Adipocyte (in vitro differentiated cells): ENCODE measurements at regions not wholly inside any gene's neighbourhood (a gene's known extent, or its start where the extent isn't known, plus 50 kb on each side); places are given as distances from the start of the nearest gene placed in this dataset.
"Not testable (repeated sequence)": the region's sequence is repeated elsewhere in the genome, so short reads cannot be mapped to it uniquely, and the experiment has no call there.

Experiments used
- DNase-seq: peaks from one replicate; pipeline ENCODE4 v3.0.0-alpha.2; 2015; ENCODE audit warnings: low read depth
- H3K27me3 ChIP-seq: replicated peaks from 2 replicates; pipeline ENCODE4 v1.7.0; 2013; ENCODE audit warnings: mild to moderate bottlenecking, low read length, moderate library complexity; ENCODE audit not compliant: control insufficient read depth, insufficient read depth
- H3K36me3 ChIP-seq: 2 replicates; pipeline ENCODE4 v1.7.0; 2013; ENCODE audit warnings: low read length, mild to moderate bottlenecking, moderate library complexity; ENCODE audit not compliant: control insufficient read depth, insufficient read depth, severe bottlenecking
- H3K4me1 ChIP-seq: 2 replicates; pipeline ENCODE4 v1.7.0; 2013; ENCODE audit warnings: mild to moderate bottlenecking, low read length, moderate library complexity; ENCODE audit not compliant: control insufficient read depth, insufficient read depth
- H3K4me3 ChIP-seq: 2 replicates; pipeline ENCODE4 v1.7.0; 2013; ENCODE audit warnings: mild to moderate bottlenecking, low read length, moderate library complexity
- H3K9ac ChIP-seq: 2 replicates; pipeline ENCODE4 v1.7.0; 2013; ENCODE audit warnings: mild to moderate bottlenecking, low read length, moderate library complexity
- H3K9me3 ChIP-seq: 2 replicates; pipeline ENCODE4 v1.7.0; 2013; ENCODE audit warnings: mild to moderate bottlenecking, low read length, moderate library complexity; ENCODE audit not compliant: control insufficient read depth

DNA sequence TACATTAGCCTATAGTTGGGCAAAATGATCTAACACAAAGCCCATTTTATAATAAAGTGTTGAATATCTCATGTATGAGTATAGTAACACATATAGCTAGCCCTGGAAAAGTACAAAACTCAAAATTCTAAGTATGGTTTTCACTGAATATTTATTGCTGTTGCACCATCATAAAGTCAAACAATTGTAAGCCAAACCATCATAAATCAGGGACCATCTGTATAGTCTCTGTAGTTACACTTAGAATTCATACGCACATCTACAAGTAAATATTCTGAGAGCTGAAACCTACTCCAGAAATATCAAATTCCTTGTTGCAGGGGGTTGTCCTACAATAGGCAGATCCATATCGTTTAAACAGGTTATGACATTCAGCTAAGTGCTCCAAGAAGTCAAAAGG is 817.3 kb downstream of the BCKDHB start:
- no peak overlapping the region for H3K9ac ChIP-seq
- H3K9me3 ChIP-seq: peaks cover 4% of the 10 kb centered on the region
- H3K27me3 ChIP-seq: no peaks in the 10 kb centered on the region
- no peaks in the 10 kb centered on the region for H3K36me3 ChIP-seq
- H3K4me1 ChIP-seq: no peaks in the 10 kb centered on the region
- DNase-seq: no peak
- no peak overlapping the region for H3K4me3 ChIP-seq

DNA sequence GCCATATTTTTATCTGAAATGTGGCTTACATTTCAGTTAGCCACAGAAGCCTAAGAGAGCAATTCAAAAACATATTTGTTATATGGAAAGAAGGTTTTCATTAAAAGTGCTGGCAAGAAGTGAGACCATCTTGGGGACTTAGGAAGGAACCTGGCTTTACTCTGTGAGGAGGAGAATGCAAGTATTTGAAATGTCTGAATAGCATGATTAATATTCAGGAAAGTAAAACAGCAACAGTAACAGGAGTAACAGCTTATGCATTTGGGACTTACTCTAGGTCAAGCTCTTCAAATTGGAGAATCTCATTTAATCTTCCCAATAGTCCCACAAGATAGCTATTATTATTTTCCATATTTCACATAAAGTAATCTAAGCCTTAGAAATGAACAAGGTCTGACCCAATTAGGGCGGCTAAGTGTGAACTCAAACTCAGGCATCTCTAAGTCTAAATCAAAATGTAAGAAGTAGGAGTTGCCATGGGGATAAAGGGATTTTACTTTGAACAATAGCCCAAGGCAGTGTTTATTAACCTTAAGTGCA is 816.5 kb downstream of the BCKDHB start:
- no peak for DNase-seq
- H3K9ac ChIP-seq: no peak overlapping the region
- H3K4me1 ChIP-seq: no peaks in the 10 kb centered on the region
- no peaks in the 10 kb centered on the region for H3K36me3 ChIP-seq
- no peaks in the 10 kb centered on the region for H3K27me3 ChIP-seq
- peaks cover 4% of the 10 kb centered on the region for H3K9me3 ChIP-seq
- H3K4me3 ChIP-seq: no peak overlapping the region

DNA sequence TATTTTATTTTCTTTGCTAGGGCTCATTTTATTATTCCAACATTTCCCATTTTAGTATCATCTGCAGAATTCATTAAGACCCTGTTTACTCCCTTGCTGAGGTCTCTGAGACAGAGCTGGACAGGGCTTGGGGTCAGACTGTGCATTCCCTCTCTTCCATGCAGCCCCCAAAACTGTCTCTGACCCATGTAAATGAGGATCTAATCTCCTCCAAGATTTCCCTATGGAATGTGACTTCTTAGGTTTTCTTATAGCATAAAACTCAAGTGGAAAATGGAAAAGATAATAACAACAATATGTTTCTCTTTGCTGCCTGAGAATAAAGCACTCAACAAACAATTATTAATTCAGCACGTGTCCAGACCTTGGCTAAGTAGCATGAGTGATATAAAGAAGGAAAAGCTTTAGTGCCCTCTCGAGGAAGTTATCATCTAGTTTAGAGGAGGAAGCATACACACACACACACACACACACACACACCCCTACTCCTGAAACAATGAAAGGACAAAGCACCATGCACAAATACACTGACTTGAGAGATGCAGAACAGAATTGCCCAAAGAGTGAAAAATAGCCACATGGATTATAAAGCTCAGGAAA is 815.5 kb downstream of the BCKDHB start:
- no peak for DNase-seq
- Histone ChIP-seq H3K36me3 (no peaks in the 10 kb centered on the region), H3K9me3 (peaks cover 4% of the 10 kb centered on the region), H3K27me3 (no peaks in the 10 kb centered on the region), H3K9ac (no peak overlapping the region), H3K4me3 (no peak overlapping the region), H3K4me1 (no peaks in the 10 kb centered on the region)

DNA sequence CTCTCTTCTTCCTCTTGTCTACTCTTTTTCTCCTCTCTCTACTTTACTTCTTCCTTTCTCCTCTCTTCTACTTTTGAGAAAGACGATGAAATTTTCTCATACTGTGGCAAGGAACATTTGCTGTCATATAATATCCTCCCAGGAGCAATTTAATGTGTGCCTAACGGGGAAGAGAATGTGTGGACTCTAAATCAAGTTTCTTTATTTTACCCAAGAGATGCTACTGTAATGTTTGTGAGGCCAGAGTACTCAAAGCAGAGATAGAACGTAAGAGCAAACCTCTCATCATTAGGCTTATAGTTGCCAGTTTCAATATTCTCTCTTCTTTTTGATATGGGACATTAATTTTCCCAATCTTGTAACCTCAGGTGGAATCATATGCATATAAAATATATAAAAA is 801.4 kb downstream of the BCKDHB start:
- no peak overlapping the region for H3K4me3 ChIP-seq
- H3K27me3 ChIP-seq: no peaks in the 10 kb centered on the region
- no peaks in the 10 kb centered on the region for H3K36me3 ChIP-seq
- no peaks in the 10 kb centered on the region for H3K9me3 ChIP-seq
- DNase-seq: no peak
- H3K9ac ChIP-seq: no peak overlapping the region
- no peaks in the 10 kb centered on the region for H3K4me1 ChIP-seq

DNA sequence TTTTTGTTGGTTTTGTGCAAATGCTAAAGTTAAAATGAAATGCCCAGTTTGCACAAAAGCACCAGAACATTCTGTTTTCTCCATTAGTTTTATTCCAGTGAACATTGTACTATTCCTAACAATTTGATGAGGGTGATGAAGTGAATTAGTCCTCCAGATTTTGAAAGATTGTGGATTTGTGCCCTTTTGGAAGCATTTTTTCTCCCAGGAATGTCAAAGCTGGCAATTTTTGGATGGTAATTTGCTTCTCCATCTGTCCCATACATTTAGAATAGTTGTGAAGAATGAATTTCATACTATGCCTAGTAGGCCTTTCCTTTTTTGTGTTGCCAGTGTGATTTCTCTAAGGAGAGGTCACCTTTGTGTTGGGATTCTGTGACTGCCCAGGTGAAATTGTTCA is 797.2 kb downstream of the BCKDHB start:
- Histone ChIP-seq H3K4me3 (no peak overlapping the region), H3K36me3 (no peaks in the 10 kb centered on the region), H3K4me1 (no peaks in the 10 kb centered on the region), H3K9me3 (peaks cover 6% of the 10 kb centered on the region), H3K9ac (no peak overlapping the region), H3K27me3 (no peaks in the 10 kb centered on the region)
- no peak for DNase-seq

DNA sequence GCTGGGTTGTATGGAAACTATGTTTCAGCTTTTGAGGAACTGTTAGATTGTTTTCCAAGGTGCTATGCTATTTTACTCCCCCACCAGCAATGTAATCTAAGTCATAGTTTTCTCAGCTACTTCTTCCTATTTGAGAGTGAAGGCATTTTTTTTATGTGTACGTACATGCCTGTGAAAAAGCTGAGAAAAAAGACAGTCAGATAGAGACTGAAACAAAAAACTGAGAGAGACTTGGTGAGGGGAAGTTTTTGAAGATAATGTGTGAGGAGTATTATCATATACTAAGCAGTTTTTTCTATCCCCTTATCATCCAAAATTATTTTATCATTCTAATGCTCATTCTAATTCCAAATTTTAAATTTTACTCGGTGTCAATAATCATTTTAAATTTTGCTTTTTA is 780.0 kb downstream of the BCKDHB start:
- H3K4me1 ChIP-seq: no peaks in the 10 kb centered on the region
- no peak overlapping the region for H3K4me3 ChIP-seq
- no peaks in the 10 kb centered on the region for H3K9me3 ChIP-seq
- no peak for DNase-seq
- H3K36me3 ChIP-seq: no peaks in the 10 kb centered on the region
- H3K9ac ChIP-seq: no peak overlapping the region
- H3K27me3 ChIP-seq: no peaks in the 10 kb centered on the region

DNA sequence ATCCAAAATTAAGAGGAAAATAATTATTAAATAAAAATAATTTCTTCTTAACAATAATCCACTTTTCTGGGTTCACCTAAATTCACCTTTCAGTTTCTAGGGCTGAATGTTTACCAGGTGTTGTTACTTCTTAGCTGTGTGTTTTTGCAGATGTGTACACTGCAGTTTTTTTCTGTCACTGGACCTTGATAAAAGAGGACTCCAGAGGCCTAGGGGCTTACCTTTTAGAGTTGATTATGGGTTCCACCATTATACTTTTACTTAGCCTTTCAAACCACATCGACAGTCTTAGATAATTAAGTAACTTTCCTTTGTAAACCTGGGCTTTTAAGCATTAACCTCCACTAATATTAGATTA is 766.5 kb downstream of the BCKDHB start:
- Histone ChIP-seq H3K27me3 (no peaks in the 10 kb centered on the region), H3K4me3 (no peak overlapping the region), H3K9ac (no peak overlapping the region), H3K36me3 (no peaks in the 10 kb centered on the region), H3K4me1 (no peaks in the 10 kb centered on the region), H3K9me3 (no peaks in the 10 kb centered on the region)
- no peak for DNase-seq

DNA sequence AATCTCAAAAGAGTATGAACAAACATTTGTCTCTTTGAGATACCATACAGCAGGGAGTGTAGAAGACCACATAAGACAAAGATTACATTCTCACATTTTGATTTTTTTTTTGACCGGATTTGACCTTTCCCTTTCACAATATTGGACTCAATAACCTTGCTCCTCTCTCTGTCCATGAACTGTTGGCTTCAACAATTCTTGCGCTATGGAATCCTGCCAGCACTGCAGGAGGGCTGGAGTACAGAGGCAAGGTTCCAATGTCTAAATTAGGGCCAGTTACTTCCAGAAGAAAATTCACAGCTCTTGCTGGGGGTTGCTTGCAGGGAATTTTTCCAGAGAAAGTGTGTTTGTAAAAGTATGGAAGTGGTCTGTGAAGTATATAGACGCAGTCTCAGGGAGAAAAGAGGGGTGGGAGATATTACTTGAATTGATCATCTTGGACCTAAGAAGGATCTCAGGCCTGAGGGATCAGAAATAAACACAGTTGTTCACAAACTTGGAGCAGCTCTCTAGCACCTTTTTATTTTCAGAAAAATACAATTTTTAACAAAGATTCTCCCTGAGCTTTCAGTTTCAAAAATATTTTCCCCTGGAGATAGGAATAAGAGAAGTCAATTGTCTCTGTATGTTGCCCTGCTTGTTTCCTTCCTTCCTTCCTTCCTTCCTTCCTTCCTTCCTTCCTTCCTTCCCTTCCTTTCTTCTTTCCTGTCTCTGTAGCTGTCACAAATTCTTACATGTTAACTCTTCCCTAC is 765.9 kb downstream of the BCKDHB start:
- H3K9ac ChIP-seq: no peak overlapping the region
- no peak for DNase-seq
- no peaks in the 10 kb centered on the region for H3K9me3 ChIP-seq
- H3K36me3 ChIP-seq: no peaks in the 10 kb centered on the region
- H3K4me1 ChIP-seq: no peaks in the 10 kb centered on the region
- no peak overlapping the region for H3K4me3 ChIP-seq
- no peaks in the 10 kb centered on the region for H3K27me3 ChIP-seq

DNA sequence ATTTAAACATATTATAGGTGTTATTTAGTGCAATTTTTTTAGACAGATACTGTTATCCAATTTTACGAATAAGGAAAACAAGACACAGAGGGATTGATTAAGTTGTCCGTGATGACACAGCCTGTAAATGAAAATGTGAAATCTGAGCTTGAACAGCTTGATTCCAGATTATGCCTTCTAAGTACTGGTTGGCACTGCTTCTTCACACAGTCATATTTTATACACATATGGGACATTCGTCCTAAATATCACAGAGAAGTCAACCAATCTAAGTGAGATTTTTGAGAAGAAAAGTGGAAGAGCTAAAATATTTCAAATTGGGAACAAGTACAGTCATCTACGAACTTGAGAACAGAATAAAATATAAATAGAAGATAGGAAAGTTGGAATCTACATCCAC is 756.3 kb downstream of the BCKDHB start:
- Histone ChIP-seq H3K36me3 (no peaks in the 10 kb centered on the region), H3K27me3 (no peaks in the 10 kb centered on the region), H3K9ac (no peak overlapping the region), H3K9me3 (no peaks in the 10 kb centered on the region), H3K4me1 (no peaks in the 10 kb centered on the region), H3K4me3 (no peak overlapping the region)
- no peak for DNase-seq

DNA sequence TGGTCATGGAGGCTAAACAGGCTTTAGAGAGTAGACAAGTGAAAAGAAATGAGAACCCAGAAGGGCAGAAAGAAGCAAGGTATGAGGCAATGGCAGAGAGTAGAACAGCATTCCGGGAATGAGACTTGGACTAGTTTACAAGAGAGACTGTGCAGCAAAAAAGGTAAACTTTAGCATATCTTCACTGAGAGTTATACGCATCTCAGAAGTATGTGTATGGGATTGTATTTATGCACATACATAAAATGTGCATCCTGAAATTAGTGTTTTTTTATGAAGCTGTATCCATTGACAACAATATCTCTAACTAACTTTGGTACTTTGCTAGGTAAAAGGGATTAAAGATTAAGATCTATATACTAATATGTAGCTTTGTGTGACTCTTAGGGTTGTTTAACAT is 753.6 kb downstream of the BCKDHB start:
- no peaks in the 10 kb centered on the region for H3K4me1 ChIP-seq
- H3K4me3 ChIP-seq: no peak overlapping the region
- no peaks in the 10 kb centered on the region for H3K36me3 ChIP-seq
- no peak for DNase-seq
- H3K27me3 ChIP-seq: no peaks in the 10 kb centered on the region
- peaks cover 9% of the 10 kb centered on the region for H3K9me3 ChIP-seq
- no peak overlapping the region for H3K9ac ChIP-seq

DNA sequence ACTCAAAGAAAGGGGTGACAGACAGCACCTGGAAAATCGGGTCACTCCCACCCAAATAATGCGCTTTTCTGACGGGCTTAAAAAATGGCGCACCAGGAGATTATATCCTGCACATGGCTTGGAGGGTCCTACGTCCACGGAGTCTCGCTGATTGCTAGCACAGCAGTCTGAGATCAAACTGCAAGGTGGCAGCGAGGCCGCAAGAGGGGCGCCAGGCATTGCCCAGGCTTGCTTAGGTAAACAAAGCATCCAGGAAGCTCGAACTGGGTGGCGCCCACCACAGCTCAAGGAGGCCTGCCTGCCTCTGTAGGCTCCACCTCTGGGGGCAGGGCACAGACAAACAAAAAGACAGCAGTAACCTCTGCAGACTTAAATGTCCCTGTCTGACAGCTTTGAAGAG is 741.5 kb downstream of the BCKDHB start:
- peaks cover 22% of the 10 kb centered on the region for H3K9me3 ChIP-seq
- H3K27me3 ChIP-seq, H3K9ac ChIP-seq, H3K4me1 ChIP-seq, DNase-seq, H3K4me3 ChIP-seq, H3K36me3 ChIP-seq: not testable (repeated sequence)

DNA sequence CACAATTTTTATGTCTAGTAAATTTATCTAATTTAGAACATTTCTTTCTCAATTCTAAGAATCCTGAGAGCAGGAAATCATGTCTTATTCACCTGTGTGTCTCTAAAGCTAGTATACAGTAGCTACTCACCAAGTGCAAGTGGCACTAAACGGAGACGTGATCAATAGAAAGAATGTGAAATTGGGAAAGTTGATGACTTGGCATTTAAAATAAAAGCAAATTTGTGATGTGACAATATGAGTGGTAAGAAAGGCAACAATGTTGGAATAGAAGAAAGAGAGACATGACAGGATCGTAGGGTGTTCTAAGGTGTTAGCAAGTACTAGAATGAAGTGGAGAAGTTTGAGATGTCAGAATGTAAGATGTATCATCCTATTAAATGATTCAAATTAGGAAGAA is 725.9 kb downstream of the BCKDHB start:
- H3K9ac ChIP-seq: no peak overlapping the region
- H3K27me3 ChIP-seq: no peaks in the 10 kb centered on the region
- H3K4me3 ChIP-seq: no peak overlapping the region
- H3K9me3 ChIP-seq: no peaks in the 10 kb centered on the region
- no peaks in the 10 kb centered on the region for H3K4me1 ChIP-seq
- no peaks in the 10 kb centered on the region for H3K36me3 ChIP-seq
- DNase-seq: no peak
